HCT116 (cell line): ENCODE measurements at regions not wholly inside any gene's neighbourhood (a gene's known extent, or its start where the extent isn't known, plus 50 kb on each side); places are given as distances from the start of the nearest gene placed in this dataset.

Source experiments
- ATAC-seq: fragments of 200-7000 bp; cut with Tn5 transposase; 2 replicates; pipeline ENCODE4 v1.9.1; 2020; ENCODE audit warnings: mild to moderate bottlenecking, moderate library complexity
- BruUV-seq: library from RNA; stranded (reverse); fragments of 400-500 nt; replicated peaks from 2 replicates; lab custom pipeline; 2021; lab: Mats Ljungman, UMichigan
- CTCF ChIA-PET: fragments of 300-600 bp; sonication (Branson Sonifier 250); formaldehyde crosslinking; loops from one replicate; lab custom pipeline; 2021; ENCODE audit warnings: antibody characterized with exemption; lab: Charles Lee
- POLR2A ChIA-PET: fragments of 300-600, 350-600 bp; sonication (Branson Sonifier 250); formaldehyde crosslinking; loops from one replicate; lab custom pipeline; 2021; ENCODE audit warnings: antibody characterized with exemption; lab: Charles Lee
- RAD21 ChIA-PET, 2 experiments: fragments of 300-600 bp; sonication (Branson Sonifier 250); formaldehyde crosslinking; loops; one replicate each; lab custom pipeline; 2023; ENCODE audit warnings: low total read pairs in 2 of 2; ENCODE audit not compliant: uncharacterized antibody in 2 of 2, unreplicated experiment in 2 of 2, low non-redundant PET in 1 of 2; lab: Charles Lee
- DNase-seq: peaks from one replicate; pipeline ENCODE4 v3.0.0-alpha.2; 2010; ENCODE audit warnings: low read depth, low spot score
- H2AFZ ChIP-seq: fragments of 200-600 bp; shearing (Covaris generic), sonication (generic); 2 replicates; pipeline ENCODE4 v1.6.1; 2017; ENCODE audit warnings: low read depth, mixed run types, mixed read lengths, antibody characterized with exemption, low read length; ENCODE audit not compliant: poor library complexity, severe bottlenecking
- H3K27ac ChIP-seq: 2 replicates; pipeline ENCODE4 v1.5.1; 2012; ENCODE audit warnings: low read depth, low read length
- H3K27me3 ChIP-seq: fragments of 200-600 bp; sonication (generic); 2 replicates; pipeline ENCODE4 v1.6.1; 2016; ENCODE audit warnings: mixed run types, low read length, mixed read lengths; ENCODE audit not compliant: insufficient read depth
- H3K36me3 ChIP-seq, 2 experiments: fragments of 200-500 bp in 1 of 2; fragments of 200-600 bp in 1 of 2; sonication (Bioruptor generic) in 1 of 2; sonication (generic) in 1 of 2; 2 replicates each; pipeline versions ENCODE4 v1.5.1 to v1.6.1; 2014 to 2016; ENCODE audit warnings: low read length in 2 of 2, inconsistent platforms in 1 of 2, mixed read lengths in 1 of 2, mixed run types in 1 of 2; ENCODE audit not compliant: insufficient read depth in 2 of 2, control insufficient read depth in 1 of 2
- H3K4me1 ChIP-seq, 2 experiments: fragments of 200-600 bp in 1 of 2; sonication (generic) in 1 of 2; 2 replicates each; pipeline versions ENCODE4 v1.5.1 to v1.6.1; 2012 to 2017; ENCODE audit warnings: low read length in 2 of 2, inconsistent platforms in 1 of 2, mild to moderate bottlenecking in 1 of 2, mixed read lengths in 1 of 2, mixed run types in 1 of 2, moderate library complexity in 1 of 2; ENCODE audit not compliant: insufficient read depth in 2 of 2, control insufficient read depth in 1 of 2
- H3K4me2 ChIP-seq: fragments of 200-600 bp; sonication (generic); 2 replicates; pipeline ENCODE4 v1.6.1; 2017; ENCODE audit warnings: mixed run types, low read length, mixed read lengths
- H3K4me3 ChIP-seq, 2 experiments: fragments of 200-600 bp in 1 of 2; sonication (generic) in 1 of 2; replicated peaks in 1 of 2; 2 replicates each; pipeline ENCODE4 v1.5.1; 2011 to 2016; ENCODE audit warnings: low read length in 2 of 2, control low read depth in 1 of 2, low read depth in 1 of 2, mild to moderate bottlenecking in 1 of 2, mixed read lengths in 1 of 2, mixed run types in 1 of 2
- H3K79me2 ChIP-seq: fragments of 200-600 bp; sonication (generic); 2 replicates; pipeline ENCODE4 v1.6.1; 2017; ENCODE audit warnings: mild to moderate bottlenecking, mixed run types, low read length, moderate library complexity, mixed read lengths; ENCODE audit not compliant: insufficient read depth
- H3K9ac ChIP-seq: fragments of 200-600 bp; sonication (generic); 2 replicates; pipeline ENCODE4 v1.6.1; 2016; ENCODE audit warnings: low read length, mixed read lengths
- H3K9me2 ChIP-seq: fragments of 200-600 bp; sonication (generic), shearing (Covaris generic); 2 replicates; pipeline ENCODE4 v1.6.1; 2017; ENCODE audit warnings: mixed run types, mild to moderate bottlenecking, moderate library complexity; ENCODE audit not compliant: insufficient read depth
- H3K9me3 ChIP-seq, 2 experiments: fragments of 200-500 bp in 1 of 2; fragments of 200-600 bp in 1 of 2; sonication (Bioruptor generic) in 1 of 2; sonication (generic) in 1 of 2; 2 replicates each; pipeline ENCODE4 v1.6.1; 2014 to 2017; ENCODE audit warnings: low read length in 2 of 2, mixed read lengths in 2 of 2, inconsistent platforms in 1 of 2, low read depth in 1 of 2, mild to moderate bottlenecking in 1 of 2, mixed run types in 1 of 2, moderate library complexity in 1 of 2; ENCODE audit not compliant: control insufficient read depth in 1 of 2, insufficient read depth in 1 of 2
- H4K20me1 ChIP-seq: fragments of 200-600 bp; sonication (generic), shearing (Covaris generic); 2 replicates; pipeline ENCODE4 v1.6.1; 2017; ENCODE audit warnings: mixed run types, mild to moderate bottlenecking, moderate library complexity; ENCODE audit not compliant: insufficient read depth
- CEBPB ChIP-seq: IDR thresholded peaks from 2 replicates; pipeline ENCODE4 v1.6.1; 2012; ENCODE audit warnings: low read depth
- EZH2phosphoT487 ChIP-seq: fragments of 200-600 bp; IDR thresholded peaks from 2 replicates; pipeline ENCODE4 v1.6.1; 2018; ENCODE audit warnings: antibody characterized with exemption, borderline replicate concordance
- MAX ChIP-seq: IDR thresholded peaks from 2 replicates; pipeline ENCODE4 v1.6.1; 2012
- POLR2A ChIP-seq: IDR thresholded peaks from 2 replicates; pipeline ENCODE4 v1.7.0; 2011; ENCODE audit warnings: borderline replicate concordance; ENCODE audit not compliant: insufficient read depth, insufficient read length; ENCODE audit errors: extremely low read depth
- SP1 ChIP-seq: IDR thresholded peaks from 2 replicates; pipeline ENCODE4 v1.6.1; 2012; ENCODE audit warnings: low read depth
- SRF ChIP-seq: IDR thresholded peaks from 2 replicates; pipeline ENCODE4 v1.6.1; 2012; ENCODE audit warnings: low read depth
- YY1 ChIP-seq: IDR thresholded peaks from 2 replicates; pipeline ENCODE4 v1.6.1; 2011; ENCODE audit warnings: low read length, low read depth, moderate library complexity, mild to moderate bottlenecking; ENCODE audit not compliant: insufficient replicate concordance; ENCODE audit errors: extremely low read depth
- ZNF274 ChIP-seq: fragments of 200-500 bp; sonication (Bioruptor generic); IDR thresholded peaks from 2 replicates; pipeline ENCODE4 v1.6.1; 2014; ENCODE audit warnings: mild to moderate bottlenecking, low read depth, low read length, inconsistent platforms
- intact Hi-C: fragments of 100-400 bp; cut with micrococcal nuclease; formaldehyde crosslinking; loops from 2 replicates; pipeline ENCODE4 v1.10.0; 2022

DNA sequence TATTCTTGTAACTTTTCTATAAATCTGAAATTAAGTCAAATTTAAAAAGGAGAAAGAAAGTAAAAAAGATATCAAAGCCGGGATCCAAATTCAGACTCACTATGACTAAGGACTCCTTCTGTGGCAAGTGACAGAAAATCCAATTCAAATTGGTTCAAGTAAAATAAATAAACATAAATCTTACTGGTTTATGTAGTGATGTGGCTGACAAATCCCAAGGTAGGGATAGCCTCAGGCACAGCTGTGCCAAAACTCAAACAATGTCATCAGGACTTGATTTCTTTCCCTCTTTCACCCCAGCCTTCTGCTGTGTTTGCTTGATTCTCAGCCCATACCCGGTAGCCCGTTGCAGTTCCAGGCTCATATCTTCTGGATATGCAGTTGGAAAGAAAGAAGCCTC lies 284.6 kb downstream of the SP3 start:
- RAD21 ChIA-PET = no interaction called here
- H2AFZ ChIP-seq = no peak overlapping the region

GRCh38 chr2:173681881-173682650 lies 283.1 kb downstream of the SP3 start:
- ChIA-PET RAD21 (no interaction called here), POLR2A (no interaction called here), CTCF (no interaction called here)
- no peak overlapping the region for H3K4me2 ChIP-seq
- ATAC-seq (no peak), DNase-seq (no peak)
- BruUV-seq = no TSS peak
- no peaks in the 10 kb centered on the region for H3K9me2 ChIP-seq
- no peaks in the 10 kb centered on the region for H3K79me2 ChIP-seq
- no peaks in the 10 kb centered on the region for H3K4me1 ChIP-seq
- no peak overlapping the region for H3K27ac ChIP-seq
- H3K9ac ChIP-seq = no peak overlapping the region
- no peak overlapping the region for H3K4me3 ChIP-seq
- no peaks in the 10 kb centered on the region for H3K36me3 ChIP-seq
- intact Hi-C loops = no loop called here
- no peak for TF ChIP-seq MAX
- no peak overlapping the region for H2AFZ ChIP-seq
- no peaks in the 10 kb centered on the region for H4K20me1 ChIP-seq
- H3K27me3 ChIP-seq = no peaks in the 10 kb centered on the region
- no peaks in the 10 kb centered on the region for H3K9me3 ChIP-seq

More for the DNA sequence above, 284.6 kb downstream of the SP3 start:
- no peak for DNase-seq
- H3K36me3 ChIP-seq = no peaks in the 10 kb centered on the region
- no peaks in the 10 kb centered on the region for H3K9me2 ChIP-seq
- no TSS peak for BruUV-seq
- H3K4me2 ChIP-seq = no peak overlapping the region
- no peak for ATAC-seq
- H3K4me1 ChIP-seq = peaks cover 0 to 3% of the 10 kb centered on the region in 2 experiments; a peak in 1 of 4 replicates
- TF ChIP-seq ZNF274 = no peak
- no peak for TF ChIP-seq SRF
- no peak for TF ChIP-seq YY1
- no peak for TF ChIP-seq EZH2phosphoT487
- TF ChIP-seq CEBPB = no peak
- no peak for TF ChIP-seq POLR2A
- no peak for TF ChIP-seq SP1
- no peak overlapping the region for H3K9ac ChIP-seq
- no peaks in the 10 kb centered on the region for H3K27me3 ChIP-seq
- no peaks in the 10 kb centered on the region for H4K20me1 ChIP-seq
- intact Hi-C loops = no loop called here
- ChIA-PET CTCF (no interaction called here), POLR2A (no interaction called here)
- H3K79me2 ChIP-seq = no peaks in the 10 kb centered on the region
- H3K27ac ChIP-seq = no peak overlapping the region
- no peaks in the 10 kb centered on the region for H3K9me3 ChIP-seq
- no peak overlapping the region for H3K4me3 ChIP-seq
